GM23338 (cell line): ENCODE measurements at regions not wholly inside any gene's neighbourhood (a gene's known extent, or its start where the extent isn't known, plus 50 kb on each side); places are given as distances from the start of the nearest gene placed in this dataset.

Experiments used
- ATAC-seq: fragments of 200-7000 bp; cut with Tn5 transposase; 3 replicates; pipeline ENCODE4 v1.9.1; 2020
- DNase-seq: peaks from one replicate; pipeline ENCODE4 v3.0.0-alpha.2; 2015; ENCODE audit warnings: low spot score
- H2AFZ ChIP-seq: fragments of 200-600 bp; sonication (generic); 2 replicates; pipeline ENCODE4 v1.8.0; 2016; ENCODE audit warnings: antibody characterized with exemption, mild to moderate bottlenecking, moderate library complexity
- H3F3A ChIP-seq: fragments of 200-600 bp; sonication (generic); replicated peaks from 2 replicates; pipeline ENCODE4 v1.8.0; 2017; ENCODE audit warnings: antibody characterized with exemption, mixed run types, low read depth
- H3K27ac ChIP-seq: fragments of 200-600 bp; sonication (generic); 2 replicates; pipeline ENCODE4 v1.6.1; 2016; ENCODE audit warnings: low read depth
- H3K27me3 ChIP-seq: fragments of 200-600 bp; sonication (generic); 2 replicates; pipeline ENCODE4 v1.8.0; 2016; ENCODE audit warnings: mild to moderate bottlenecking, mixed run types, moderate library complexity; ENCODE audit not compliant: insufficient read depth
- H3K36me3 ChIP-seq: fragments of 200-600 bp; sonication (generic); 2 replicates; pipeline ENCODE4 v1.8.0; 2016; ENCODE audit warnings: mild to moderate bottlenecking; ENCODE audit not compliant: insufficient read depth
- H3K4me1 ChIP-seq: fragments of 200-600 bp; sonication (generic); 2 replicates; pipeline ENCODE4 v1.8.0; 2016; ENCODE audit warnings: mild to moderate bottlenecking, moderate library complexity; ENCODE audit not compliant: insufficient read depth
- H3K4me2 ChIP-seq: fragments of 200-600 bp; sonication (generic); 2 replicates; pipeline ENCODE4 v1.7.1; 2017; ENCODE audit warnings: mixed run types
- H3K4me3 ChIP-seq: fragments of 200-600 bp; sonication (generic); 2 replicates; pipeline ENCODE4 v1.6.1; 2016; ENCODE audit warnings: mixed run types
- H3K79me2 ChIP-seq: fragments of 200-600 bp; sonication (generic); replicated peaks from 2 replicates; pipeline ENCODE4 v1.8.0; 2017; ENCODE audit warnings: mild to moderate bottlenecking; ENCODE audit not compliant: insufficient read depth
- H3K9me2 ChIP-seq: fragments of 200-600 bp; sonication (generic); 2 replicates; pipeline ENCODE4 v1.8.0; 2017; ENCODE audit not compliant: insufficient read depth
- H4K20me1 ChIP-seq: fragments of 200-600 bp; sonication (generic); replicated peaks from 2 replicates; pipeline ENCODE4 v1.8.0; 2017; ENCODE audit warnings: mild to moderate bottlenecking; ENCODE audit not compliant: insufficient read depth
- H3K27ac Mint-ChIP-seq: 2 replicates; pipeline ENCODE4 v1.8.0; 2020; ENCODE audit warnings: inconsistent platforms, mild to moderate bottlenecking, moderate library complexity, mixed read lengths
- H3K27me3 Mint-ChIP-seq: 3 replicates; pipeline ENCODE4 v1.8.0; 2022; ENCODE audit warnings: low read depth, mild to moderate bottlenecking, moderate library complexity, mixed read lengths, inconsistent platforms; ENCODE audit not compliant: insufficient read depth, poor library complexity
- H3K36me3 Mint-ChIP-seq: 3 replicates; pipeline ENCODE4 v1.8.0; 2021; ENCODE audit warnings: low read depth, mild to moderate bottlenecking, inconsistent platforms, moderate library complexity, mixed read lengths
- H3K4me1 Mint-ChIP-seq: 3 replicates; pipeline ENCODE4 v1.8.0; 2020; ENCODE audit warnings: mild to moderate bottlenecking, inconsistent platforms, mixed read lengths
- H3K4me3 Mint-ChIP-seq: 3 replicates; pipeline ENCODE4 v1.8.0; 2021; ENCODE audit warnings: moderate library complexity, mild to moderate bottlenecking, inconsistent platforms, mixed read lengths
- H3K9me3 Mint-ChIP-seq: 3 replicates; pipeline ENCODE4 v1.8.0; 2020; ENCODE audit warnings: moderate library complexity, mild to moderate bottlenecking, inconsistent platforms, mixed read lengths
- ETS1 ChIP-seq: IDR thresholded peaks from 2 replicates; pipeline ENCODE4 v1.6.1; 2016; ENCODE audit warnings: antibody characterized with exemption
- EZH2phosphoT487 ChIP-seq: fragments of 200-600 bp; sonication (generic); IDR thresholded peaks from one replicate; pipeline ENCODE4 v1.8.1; 2018; ENCODE audit warnings: antibody characterized with exemption; ENCODE audit not compliant: unreplicated experiment
- NANOG ChIP-seq: IDR thresholded peaks from 2 replicates; pipeline ENCODE4 v1.6.1; 2016; ENCODE audit warnings: antibody characterized with exemption, borderline replicate concordance
- POLR2AphosphoS5 ChIP-seq: IDR thresholded peaks from 2 replicates; pipeline ENCODE4 v1.6.1; 2016; ENCODE audit warnings: antibody characterized with exemption, low read depth
- ZNF331 ChIP-seq: fragments of 250-450 bp; sonication (Bioruptor Pico); IDR thresholded peaks from 2 replicates; pipeline ENCODE4 v1.5.0; 2020; ENCODE audit warnings: low read depth, mild to moderate bottlenecking, moderate library complexity
- TF ChIP-seq, protein P1 (sequence below): fragments of 250-450 bp; sonication (Bioruptor Pico); IDR thresholded peaks from 2 replicates; pipeline ENCODE4 v1.5.0; 2020; ENCODE audit warnings: mild to moderate bottlenecking, moderate library complexity
- TF ChIP-seq, protein P2 (sequence below), 2 experiments: fragments of 200-600 bp in 1 of 2; sonication (generic) in 1 of 2; conservative IDR thresholded peaks; 2 replicates each; pipeline versions ENCODE4 v1.5.1 to v1.6.1; 2016 to 2017; ENCODE audit warnings: antibody characterized with exemption in 2 of 2, low read depth in 2 of 2, mild to moderate bottlenecking in 2 of 2, moderate library complexity in 1 of 2

DNA sequence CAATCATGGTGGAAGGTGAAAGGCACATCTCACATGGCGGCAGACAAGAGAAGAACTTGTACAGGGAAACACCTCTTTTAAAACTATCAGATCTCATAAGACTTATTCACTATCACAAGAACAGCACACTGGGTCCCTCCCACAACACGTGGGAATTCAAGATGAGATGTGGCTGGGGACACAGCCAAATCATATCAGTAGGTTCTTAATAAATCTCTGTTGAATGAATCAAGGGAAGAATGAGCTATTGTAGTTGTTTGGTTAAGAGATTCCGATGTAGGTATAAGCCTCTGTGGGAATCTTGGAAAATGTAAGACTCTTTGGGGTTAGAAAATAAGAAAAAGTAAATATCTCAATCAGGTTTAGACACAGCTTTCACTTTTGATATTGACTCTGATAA lies 400.2 kb downstream of the KCNRG start (continued):
- TF ChIP-seq, protein P1, sequence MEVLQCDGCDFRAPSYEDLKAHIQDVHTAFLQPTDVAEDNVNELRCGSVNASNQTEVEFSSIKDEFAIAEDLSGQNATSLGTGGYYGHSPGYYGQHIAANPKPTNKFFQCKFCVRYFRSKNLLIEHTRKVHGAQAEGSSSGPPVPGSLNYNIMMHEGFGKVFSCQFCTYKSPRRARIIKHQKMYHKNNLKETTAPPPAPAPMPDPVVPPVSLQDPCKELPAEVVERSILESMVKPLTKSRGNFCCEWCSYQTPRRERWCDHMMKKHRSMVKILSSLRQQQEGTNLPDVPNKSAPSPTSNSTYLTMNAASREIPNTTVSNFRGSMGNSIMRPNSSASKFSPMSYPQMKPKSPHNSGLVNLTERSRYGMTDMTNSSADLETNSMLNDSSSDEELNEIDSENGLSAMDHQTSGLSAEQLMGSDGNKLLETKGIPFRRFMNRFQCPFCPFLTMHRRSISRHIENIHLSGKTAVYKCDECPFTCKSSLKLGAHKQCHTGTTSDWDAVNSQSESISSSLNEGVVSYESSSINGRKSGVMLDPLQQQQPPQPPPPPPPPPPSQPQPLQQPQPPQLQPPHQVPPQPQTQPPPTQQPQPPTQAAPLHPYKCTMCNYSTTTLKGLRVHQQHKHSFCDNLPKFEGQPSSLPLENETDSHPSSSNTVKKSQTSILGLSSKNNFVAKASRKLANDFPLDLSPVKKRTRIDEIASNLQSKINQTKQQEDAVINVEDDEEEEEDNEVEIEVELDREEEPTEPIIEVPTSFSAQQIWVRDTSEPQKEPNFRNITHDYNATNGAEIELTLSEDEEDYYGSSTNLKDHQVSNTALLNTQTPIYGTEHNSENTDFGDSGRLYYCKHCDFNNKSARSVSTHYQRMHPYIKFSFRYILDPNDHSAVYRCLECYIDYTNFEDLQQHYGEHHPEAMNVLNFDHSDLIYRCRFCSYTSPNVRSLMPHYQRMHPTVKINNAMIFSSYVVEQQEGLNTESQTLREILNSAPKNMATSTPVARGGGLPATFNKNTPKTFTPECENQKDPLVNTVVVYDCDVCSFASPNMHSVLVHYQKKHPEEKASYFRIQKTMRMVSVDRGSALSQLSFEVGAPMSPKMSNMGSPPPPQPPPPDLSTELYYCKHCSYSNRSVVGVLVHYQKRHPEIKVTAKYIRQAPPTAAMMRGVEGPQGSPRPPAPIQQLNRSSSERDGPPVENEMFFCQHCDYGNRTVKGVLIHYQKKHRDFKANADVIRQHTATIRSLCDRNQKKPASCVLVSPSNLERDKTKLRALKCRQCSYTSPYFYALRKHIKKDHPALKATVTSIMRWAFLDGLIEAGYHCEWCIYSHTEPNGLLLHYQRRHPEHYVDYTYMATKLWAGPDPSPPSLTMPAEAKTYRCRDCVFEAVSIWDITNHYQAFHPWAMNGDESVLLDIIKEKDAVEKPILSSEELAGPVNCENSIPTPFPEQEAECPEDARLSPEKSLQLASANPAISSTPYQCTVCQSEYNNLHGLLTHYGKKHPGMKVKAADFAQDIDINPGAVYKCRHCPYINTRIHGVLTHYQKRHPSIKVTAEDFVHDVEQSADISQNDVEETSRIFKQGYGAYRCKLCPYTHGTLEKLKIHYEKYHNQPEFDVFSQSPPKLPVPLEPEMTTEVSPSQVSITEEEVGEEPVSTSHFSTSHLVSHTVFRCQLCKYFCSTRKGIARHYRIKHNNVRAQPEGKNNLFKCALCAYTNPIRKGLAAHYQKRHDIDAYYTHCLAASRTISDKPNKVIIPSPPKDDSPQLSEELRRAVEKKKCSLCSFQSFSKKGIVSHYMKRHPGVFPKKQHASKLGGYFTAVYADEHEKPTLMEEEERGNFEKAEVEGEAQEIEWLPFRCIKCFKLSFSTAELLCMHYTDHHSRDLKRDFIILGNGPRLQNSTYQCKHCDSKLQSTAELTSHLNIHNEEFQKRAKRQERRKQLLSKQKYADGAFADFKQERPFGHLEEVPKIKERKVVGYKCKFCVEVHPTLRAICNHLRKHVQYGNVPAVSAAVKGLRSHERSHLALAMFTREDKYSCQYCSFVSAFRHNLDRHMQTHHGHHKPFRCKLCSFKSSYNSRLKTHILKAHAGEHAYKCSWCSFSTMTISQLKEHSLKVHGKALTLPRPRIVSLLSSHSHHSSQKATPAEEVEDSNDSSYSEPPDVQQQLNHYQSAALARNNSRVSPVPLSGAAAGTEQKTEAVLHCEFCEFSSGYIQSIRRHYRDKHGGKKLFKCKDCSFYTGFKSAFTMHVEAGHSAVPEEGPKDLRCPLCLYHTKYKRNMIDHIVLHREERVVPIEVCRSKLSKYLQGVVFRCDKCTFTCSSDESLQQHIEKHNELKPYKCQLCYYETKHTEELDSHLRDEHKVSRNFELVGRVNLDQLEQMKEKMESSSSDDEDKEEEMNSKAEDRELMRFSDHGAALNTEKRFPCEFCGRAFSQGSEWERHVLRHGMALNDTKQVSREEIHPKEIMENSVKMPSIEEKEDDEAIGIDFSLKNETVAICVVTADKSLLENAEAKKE (CRISPR knock-in tag): no peak
- no peak for TF ChIP-seq ETS1
- TF ChIP-seq NANOG: no peak
- TF ChIP-seq POLR2AphosphoS5: no peak

DNA sequence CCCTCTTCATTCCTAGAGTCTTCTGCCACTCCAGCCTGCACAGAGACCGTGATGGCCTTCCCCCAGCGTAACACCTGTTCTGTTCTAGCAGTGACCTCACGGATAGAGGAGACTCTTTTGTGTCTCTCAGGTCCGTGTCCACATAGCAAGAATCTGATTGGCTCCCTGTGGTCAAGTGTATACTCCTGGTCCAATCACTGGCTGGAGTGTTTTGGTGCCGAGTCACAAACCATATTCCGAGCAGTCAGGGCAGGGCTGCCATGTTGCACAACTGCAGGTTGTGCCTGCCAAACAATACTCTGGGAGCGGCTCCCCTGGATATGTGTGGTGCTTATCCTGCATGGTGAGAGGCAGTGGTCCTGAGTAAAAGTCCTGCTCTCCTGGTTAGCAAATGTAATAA lies 402.4 kb downstream of the KCNRG start:
- Mint-ChIP-seq H3K4me3 (no peak overlapping the region), H3K4me1 (peaks cover 7% of the 10 kb centered on the region), H3K9me3 (peaks cover 10% of the 10 kb centered on the region; the same call in 2 of the 3 replicates), H3K27me3 (peaks cover 6% of the 10 kb centered on the region), H3K27ac (no peak overlapping the region), H3K36me3 (peaks cover 12% of the 10 kb centered on the region; the same call in 2 of the 3 replicates)
- no peaks in the 10 kb centered on the region for H3K79me2 ChIP-seq
- no peaks in the 10 kb centered on the region for H4K20me1 ChIP-seq
- H3K27ac ChIP-seq: no peak overlapping the region
- H3K4me2 ChIP-seq: no peak overlapping the region
- H3K9me2 ChIP-seq: peaks cover 8% of the 10 kb centered on the region
- H3K4me1 ChIP-seq: no peaks in the 10 kb centered on the region
- H2AFZ ChIP-seq: no peak overlapping the region
- no peaks in the 10 kb centered on the region for H3F3A ChIP-seq
- DNase-seq (no peak), ATAC-seq (no peak)
- no peak overlapping the region for H3K4me3 ChIP-seq
- H3K27me3 ChIP-seq: no peaks in the 10 kb centered on the region
- H3K36me3 ChIP-seq: no peaks in the 10 kb centered on the region
- TF ChIP-seq POLR2AphosphoS5 (no peak), EZH2phosphoT487 (no peak), ZNF331 (CRISPR knock-in tag) (no peak)
- TF ChIP-seq, protein P2, sequence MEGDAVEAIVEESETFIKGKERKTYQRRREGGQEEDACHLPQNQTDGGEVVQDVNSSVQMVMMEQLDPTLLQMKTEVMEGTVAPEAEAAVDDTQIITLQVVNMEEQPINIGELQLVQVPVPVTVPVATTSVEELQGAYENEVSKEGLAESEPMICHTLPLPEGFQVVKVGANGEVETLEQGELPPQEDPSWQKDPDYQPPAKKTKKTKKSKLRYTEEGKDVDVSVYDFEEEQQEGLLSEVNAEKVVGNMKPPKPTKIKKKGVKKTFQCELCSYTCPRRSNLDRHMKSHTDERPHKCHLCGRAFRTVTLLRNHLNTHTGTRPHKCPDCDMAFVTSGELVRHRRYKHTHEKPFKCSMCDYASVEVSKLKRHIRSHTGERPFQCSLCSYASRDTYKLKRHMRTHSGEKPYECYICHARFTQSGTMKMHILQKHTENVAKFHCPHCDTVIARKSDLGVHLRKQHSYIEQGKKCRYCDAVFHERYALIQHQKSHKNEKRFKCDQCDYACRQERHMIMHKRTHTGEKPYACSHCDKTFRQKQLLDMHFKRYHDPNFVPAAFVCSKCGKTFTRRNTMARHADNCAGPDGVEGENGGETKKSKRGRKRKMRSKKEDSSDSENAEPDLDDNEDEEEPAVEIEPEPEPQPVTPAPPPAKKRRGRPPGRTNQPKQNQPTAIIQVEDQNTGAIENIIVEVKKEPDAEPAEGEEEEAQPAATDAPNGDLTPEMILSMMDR (conservative IDR thresholded peaks at IDR 0.05; ENCODE audit: low read depth in 2 of 2): no peak
- TF ChIP-seq, protein P1 (CRISPR knock-in tag): no peak
